Ishikawa (cell line): ENCODE measurements at regions not wholly inside any gene's neighbourhood (a gene's known extent, or its start where the extent isn't known, plus 50 kb on each side); places are given as distances from the start of the nearest gene placed in this dataset.

Experiments used
- CEBPB ChIP-seq: IDR thresholded peaks from 2 replicates; pipeline ENCODE4 v1.6.1; 2012
- CREB1 ChIP-seq: IDR thresholded peaks from 2 replicates; pipeline ENCODE4 v1.6.1; 2012; ENCODE audit warnings: low read depth
- EGR1 ChIP-seq: IDR thresholded peaks from 2 replicates; pipeline ENCODE4 v1.6.1; 2012
- EP300 ChIP-seq: IDR thresholded peaks from 2 replicates; pipeline ENCODE4 v1.6.1; 2012; ENCODE audit warnings: borderline replicate concordance
- FOXM1 ChIP-seq: IDR thresholded peaks from 2 replicates; pipeline ENCODE4 v1.6.1; 2012; ENCODE audit warnings: low read depth, borderline replicate concordance
- MAX ChIP-seq: IDR thresholded peaks from 2 replicates; pipeline ENCODE4 v1.6.1; 2012
- NFIC ChIP-seq: IDR thresholded peaks from 2 replicates; pipeline ENCODE4 v1.6.1; 2012
- RAD21 ChIP-seq: IDR thresholded peaks from 2 replicates; pipeline ENCODE4 v1.6.1; 2012; ENCODE audit warnings: low read depth
- REST ChIP-seq: IDR thresholded peaks from 2 replicates; pipeline ENCODE4 v1.6.1; 2012; ENCODE audit warnings: low read depth, mild to moderate bottlenecking
- TAF1 ChIP-seq: IDR thresholded peaks from 2 replicates; pipeline ENCODE4 v1.6.1; 2012; ENCODE audit warnings: low read depth, mild to moderate bottlenecking
- TCF12 ChIP-seq: IDR thresholded peaks from 2 replicates; pipeline ENCODE4 v1.6.1; 2012; ENCODE audit warnings: low read depth
- TEAD4 ChIP-seq: IDR thresholded peaks from 2 replicates; pipeline ENCODE4 v1.6.1; 2012
- USF1 ChIP-seq: IDR thresholded peaks from 2 replicates; pipeline ENCODE4 v1.6.1; 2012
- YY1 ChIP-seq: IDR thresholded peaks from 2 replicates; pipeline ENCODE4 v1.6.1; 2012; ENCODE audit warnings: low read depth
- ZBTB7A ChIP-seq: IDR thresholded peaks from 2 replicates; pipeline ENCODE4 v1.6.1; 2012; ENCODE audit warnings: low read depth

- TF ChIP-seq NFIC (no peak), TEAD4 (no peak), CREB1 (no peak), TAF1 (no peak), CEBPB (no peak), EGR1 (no peak), FOXM1 (no peak), EP300 (no peak), ZBTB7A (no peak), MAX (no peak), USF1 (no peak), TCF12 (no peak), REST (no peak), YY1 (no peak)
Observed at GRCh38 chr3:150168698-150169097, 198.0 kb upstream of the PFN2 start.

GRCh38 chr3:150165396-150166094 is 194.8 kb upstream of the PFN2 start:
- TF ChIP-seq EGR1 (no peak), RAD21 (no peak), EP300 (no peak), TCF12 (no peak), CREB1 (no peak), CEBPB (no peak), MAX (no peak), ZBTB7A (no peak), YY1 (no peak), USF1 (no peak), NFIC (no peak), FOXM1 (no peak), TEAD4 (no peak), REST (no peak)

- TF ChIP-seq RAD21 (no peak), FOXM1 (no peak), TAF1 (no peak), YY1 (no peak), TCF12 (no peak), REST (no peak), CEBPB (no peak), EGR1 (no peak), MAX (no peak), CREB1 (no peak), USF1 (no peak), ZBTB7A (no peak)
Observed at GRCh38 chr3:150161011-150161410, 190.3 kb upstream of the PFN2 start.
